ENCODE measurements at regions not wholly inside any gene's neighbourhood (a gene's known extent, or its start where the extent isn't known, plus 50 kb on each side); places are given as distances from the start of the nearest gene placed in this dataset.
A peak's percentile ranks its signal among the peaks of the same experiment; 100 is the strongest.

DNA sequence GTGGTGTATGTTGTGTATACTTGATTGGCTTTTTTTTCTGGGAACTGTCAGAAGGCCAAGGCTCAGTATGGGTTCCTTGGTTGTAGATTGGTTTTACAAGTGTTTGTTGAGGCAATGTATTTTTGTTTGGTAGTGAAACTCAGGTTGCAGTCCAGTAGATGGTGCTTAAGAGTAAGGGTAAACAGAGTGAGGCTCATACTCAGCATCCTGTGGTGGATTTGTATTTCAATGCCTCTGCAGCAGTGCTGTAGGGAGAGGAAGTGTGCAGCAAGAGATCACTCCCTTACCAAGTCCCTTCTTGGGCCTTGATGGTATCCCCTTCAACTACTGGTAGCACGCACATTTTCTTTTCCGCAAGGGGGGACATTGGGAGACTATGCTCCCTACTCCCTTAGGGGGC lies 428.5 kb upstream of the CNTN3 start:
- TF ChIP-seq, protein P1, sequence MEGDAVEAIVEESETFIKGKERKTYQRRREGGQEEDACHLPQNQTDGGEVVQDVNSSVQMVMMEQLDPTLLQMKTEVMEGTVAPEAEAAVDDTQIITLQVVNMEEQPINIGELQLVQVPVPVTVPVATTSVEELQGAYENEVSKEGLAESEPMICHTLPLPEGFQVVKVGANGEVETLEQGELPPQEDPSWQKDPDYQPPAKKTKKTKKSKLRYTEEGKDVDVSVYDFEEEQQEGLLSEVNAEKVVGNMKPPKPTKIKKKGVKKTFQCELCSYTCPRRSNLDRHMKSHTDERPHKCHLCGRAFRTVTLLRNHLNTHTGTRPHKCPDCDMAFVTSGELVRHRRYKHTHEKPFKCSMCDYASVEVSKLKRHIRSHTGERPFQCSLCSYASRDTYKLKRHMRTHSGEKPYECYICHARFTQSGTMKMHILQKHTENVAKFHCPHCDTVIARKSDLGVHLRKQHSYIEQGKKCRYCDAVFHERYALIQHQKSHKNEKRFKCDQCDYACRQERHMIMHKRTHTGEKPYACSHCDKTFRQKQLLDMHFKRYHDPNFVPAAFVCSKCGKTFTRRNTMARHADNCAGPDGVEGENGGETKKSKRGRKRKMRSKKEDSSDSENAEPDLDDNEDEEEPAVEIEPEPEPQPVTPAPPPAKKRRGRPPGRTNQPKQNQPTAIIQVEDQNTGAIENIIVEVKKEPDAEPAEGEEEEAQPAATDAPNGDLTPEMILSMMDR (conservative IDR thresholded peaks at IDR 0.05 in 1 of 2, IDR thresholded peaks at IDR 0.05 in 1 of 2; ENCODE audit: low read depth in 1 of 2, low read length in 2 of 2) = no peak
- no peak for TF ChIP-seq EZH2 (IDR thresholded peaks at IDR 0.05; ENCODE audit: low read length, missing control alignments)
- H4K20me1 ChIP-seq (ENCODE audit: control insufficient read depth, extremely low read depth, insufficient read depth, low read length) = no peaks in the 10 kb centered on the region
- H3K4me1 ChIP-seq (ENCODE audit: control insufficient read depth, extremely low read depth, insufficient read depth, low read length) = no peaks in the 10 kb centered on the region
- H3K27me3 ChIP-seq (ENCODE audit: control insufficient read depth, insufficient read depth, low read length) = no peaks in the 10 kb centered on the region
- no peak for DNase-seq (ENCODE audit: low read depth in 2 of 2)
- H3K79me2 ChIP-seq (ENCODE audit: control insufficient read depth, insufficient read depth, low read length) = no peaks in the 10 kb centered on the region
- H3K9ac ChIP-seq (ENCODE audit: insufficient read depth, low read length) = no peak overlapping the region
- H2AFZ ChIP-seq (ENCODE audit: low read length) = no peak overlapping the region
- H3K4me2 ChIP-seq (ENCODE audit: extremely low read depth, insufficient read depth, low read length) = no peak overlapping the region
- H3K27ac ChIP-seq (ENCODE audit: insufficient read depth, low read length) = no peak overlapping the region
- no peaks in the 10 kb centered on the region for H3K9me3 ChIP-seq (ENCODE audit: control insufficient read depth, insufficient read depth, low read depth, low read length)
- no peak overlapping the region for H3K4me3 ChIP-seq (replicated peaks in 1 of 4; ENCODE audit: control extremely low read depth in 1 of 4, insufficient read depth in 1 of 4, low read depth in 3 of 4, low read length in 4 of 4)
- no peaks in the 10 kb centered on the region for H3K36me3 ChIP-seq (ENCODE audit: control insufficient read depth, insufficient read depth, low read length)

DNA sequence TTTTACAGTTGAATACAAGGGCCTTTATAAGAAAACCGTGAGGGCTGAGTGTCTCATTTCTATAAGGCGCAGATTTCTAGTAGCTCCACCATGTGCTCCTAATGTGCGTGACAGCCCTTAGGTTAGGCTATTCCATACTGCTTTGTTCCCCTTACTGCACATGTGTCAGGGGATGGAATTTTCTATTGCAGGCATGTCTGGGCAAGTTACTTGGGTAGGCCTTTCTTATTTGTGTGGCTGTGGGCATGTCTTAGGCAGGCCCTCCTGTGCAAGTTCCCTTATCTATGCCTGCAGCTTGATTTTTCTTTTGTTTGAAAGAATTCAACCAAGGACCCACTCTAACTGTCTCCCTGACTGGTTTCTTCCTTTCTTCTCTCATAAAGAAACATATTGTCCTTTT lies 434.2 kb upstream of the CNTN3 start:
- DNase-seq (ENCODE audit: low read depth in 2 of 2) = peak; percentile 1 to 2
- no peak overlapping the region for H2AFZ ChIP-seq (ENCODE audit: low read length)
- no peak overlapping the region for H3K4me2 ChIP-seq (ENCODE audit: extremely low read depth, insufficient read depth, low read length)
- no peak overlapping the region for H3K9ac ChIP-seq (ENCODE audit: insufficient read depth, low read length)
- no peaks in the 10 kb centered on the region for H3K36me3 ChIP-seq (ENCODE audit: control insufficient read depth, insufficient read depth, low read length)
- H3K79me2 ChIP-seq (ENCODE audit: control insufficient read depth, insufficient read depth, low read length) = no peaks in the 10 kb centered on the region
- H3K27ac ChIP-seq (ENCODE audit: insufficient read depth, low read length) = no peak overlapping the region
- TF ChIP-seq, protein P1 (conservative IDR thresholded peaks at IDR 0.05 in 1 of 2, IDR thresholded peaks at IDR 0.05 in 1 of 2; ENCODE audit: low read depth in 1 of 2, low read length in 2 of 2) = no peak
- no peak for TF ChIP-seq EZH2 (IDR thresholded peaks at IDR 0.05; ENCODE audit: low read length, missing control alignments)
- H3K27me3 ChIP-seq (ENCODE audit: control insufficient read depth, insufficient read depth, low read length) = no peaks in the 10 kb centered on the region
- no peak overlapping the region for H3K4me3 ChIP-seq (replicated peaks in 1 of 4; ENCODE audit: control extremely low read depth in 1 of 4, insufficient read depth in 1 of 4, low read depth in 3 of 4, low read length in 4 of 4)
- H3K4me1 ChIP-seq (ENCODE audit: control insufficient read depth, extremely low read depth, insufficient read depth, low read length) = no peaks in the 10 kb centered on the region
- H3K9me3 ChIP-seq (ENCODE audit: control insufficient read depth, insufficient read depth, low read depth, low read length) = no peaks in the 10 kb centered on the region
- no peaks in the 10 kb centered on the region for H4K20me1 ChIP-seq (ENCODE audit: control insufficient read depth, extremely low read depth, insufficient read depth, low read length)

DNA sequence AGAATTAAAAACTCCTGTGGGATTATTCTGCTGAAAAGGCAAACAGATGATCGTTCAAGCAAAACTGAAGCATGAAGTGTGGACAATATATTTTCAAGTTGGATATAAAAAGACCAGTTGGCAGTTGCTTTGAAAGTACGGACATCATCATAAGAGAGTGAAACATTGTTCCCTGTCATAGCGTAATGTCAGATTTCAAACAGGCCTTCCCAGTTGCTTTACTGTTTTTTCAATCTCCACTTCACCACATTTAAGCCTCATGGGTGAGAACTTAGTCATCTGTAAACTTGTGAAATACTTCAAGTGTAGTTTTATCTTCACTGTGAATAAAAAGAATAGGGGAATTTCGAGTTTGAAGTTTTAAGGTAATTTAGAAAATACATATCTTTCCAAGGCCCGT lies 435.1 kb upstream of the CNTN3 start:
- DNase-seq (ENCODE audit: low read depth in 2 of 2) = no peak

More for the DNA sequence above, 435.1 kb upstream of the CNTN3 start:
- Histone ChIP-seq H3K27ac (ENCODE audit: insufficient read depth, low read length) (no peak overlapping the region), H3K79me2 (ENCODE audit: control insufficient read depth, insufficient read depth, low read length) (no peaks in the 10 kb centered on the region), H4K20me1 (ENCODE audit: control insufficient read depth, extremely low read depth, insufficient read depth, low read length) (no peaks in the 10 kb centered on the region), H3K36me3 (ENCODE audit: control insufficient read depth, insufficient read depth, low read length) (no peaks in the 10 kb centered on the region), H3K4me1 (ENCODE audit: control insufficient read depth, extremely low read depth, insufficient read depth, low read length) (no peaks in the 10 kb centered on the region), H3K4me3 (replicated peaks in 1 of 4; ENCODE audit: control extremely low read depth in 1 of 4, insufficient read depth in 1 of 4, low read depth in 3 of 4, low read length in 4 of 4) (no peak overlapping the region), H2AFZ (ENCODE audit: low read length) (no peak overlapping the region), H3K4me2 (ENCODE audit: extremely low read depth, insufficient read depth, low read length) (no peak overlapping the region), H3K27me3 (ENCODE audit: control insufficient read depth, insufficient read depth, low read length) (no peaks in the 10 kb centered on the region), H3K9ac (ENCODE audit: insufficient read depth, low read length) (no peak overlapping the region), H3K9me3 (ENCODE audit: control insufficient read depth, insufficient read depth, low read depth, low read length) (no peaks in the 10 kb centered on the region)
- TF ChIP-seq, protein P1 (conservative IDR thresholded peaks at IDR 0.05 in 1 of 2, IDR thresholded peaks at IDR 0.05 in 1 of 2; ENCODE audit: low read depth in 1 of 2, low read length in 2 of 2) = no peak
- TF ChIP-seq EZH2 (IDR thresholded peaks at IDR 0.05; ENCODE audit: low read length, missing control alignments) = no peak

Measured in fibroblast of lung (primary cell).